ENCODE measurements at regions not wholly inside any gene's neighbourhood (a gene's known extent, or its start where the extent isn't known, plus 50 kb on each side); places are given as distances from the start of the nearest gene placed in this dataset.

- peaks cover 0 to 6% (median 0%) of the 10 kb centered on the region in 11 experiments; a peak in 1 of 22 replicates for H3K9me3 ChIP-seq (replicated peaks in 1 of 11)
- no peaks in the 10 kb centered on the region for H3K36me3 ChIP-seq
Observed at GRCh38 chr2:146678516-146678915, 1166.3 kb upstream of the ACVR2A start.

GRCh38 chr2:146677280-146677679 is 1167.5 kb upstream of the ACVR2A start:
- H3K27ac ChIP-seq: no peak overlapping the region
- no peak overlapping the region for H3K4me3 ChIP-seq
- H3K27me3 ChIP-seq: no peaks in the 10 kb centered on the region
- H3K4me2 ChIP-seq: no peak overlapping the region
- H3K9ac ChIP-seq: no peak overlapping the region
- no peaks in the 10 kb centered on the region for H3K4me1 ChIP-seq
- TF ChIP-seq Cebpa-rat (IDR thresholded peaks at IDR 0.05): no peak
- H3K36me3 ChIP-seq: no peaks in the 10 kb centered on the region
- H3K9me3 ChIP-seq (replicated peaks in 1 of 11): peaks cover 0 to 6% (median 0%) of the 10 kb centered on the region in 11 experiments; a peak in 1 of 22 replicates
- no peaks in the 10 kb centered on the region for H4K20me1 ChIP-seq

More at GRCh38 chr2:146678516-146678915, 1166.3 kb upstream of the ACVR2A start:
- Histone ChIP-seq H4K20me1 (no peaks in the 10 kb centered on the region), H3K4me2 (no peak overlapping the region), H3K27ac (no peak overlapping the region), H3K4me1 (no peaks in the 10 kb centered on the region), H3K27me3 (no peaks in the 10 kb centered on the region), H3K9ac (no peak overlapping the region), H3K4me3 (no peak overlapping the region)
- TF ChIP-seq Cebpa-rat (IDR thresholded peaks at IDR 0.05): no peak

DNA sequence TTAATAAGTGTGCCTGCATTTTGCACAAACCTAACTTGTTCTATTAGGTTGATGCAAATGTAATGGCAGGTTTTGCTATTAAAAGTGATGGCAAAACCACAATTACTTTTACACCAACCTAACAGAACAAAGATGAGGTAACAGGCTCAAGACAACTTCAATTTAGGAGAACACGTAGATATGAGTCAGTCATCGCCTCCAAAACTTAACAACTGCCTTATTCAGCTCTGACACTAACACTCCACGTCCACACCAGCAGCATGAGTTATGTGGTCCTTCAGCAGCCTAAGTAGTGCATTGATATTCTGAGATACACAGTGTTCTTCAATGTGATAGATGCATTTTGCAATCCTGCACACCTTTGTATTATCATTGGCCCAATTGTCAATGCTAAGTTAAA is 1175.1 kb upstream of the ACVR2A start:
- Histone ChIP-seq H3K36me3 (no peaks in the 10 kb centered on the region), H3K4me1 (no peaks in the 10 kb centered on the region), H3K27ac (no peak overlapping the region), H3K9ac (no peak overlapping the region), H3K4me3 (no peak overlapping the region), H3K4me2 (no peak overlapping the region), H4K20me1 (no peaks in the 10 kb centered on the region), H3K9me3 (replicated peaks in 1 of 11) (no peaks in the 10 kb centered on the region), H3K27me3 (no peaks in the 10 kb centered on the region)
- TF ChIP-seq Cebpa-rat (IDR thresholded peaks at IDR 0.05): no peak

DNA sequence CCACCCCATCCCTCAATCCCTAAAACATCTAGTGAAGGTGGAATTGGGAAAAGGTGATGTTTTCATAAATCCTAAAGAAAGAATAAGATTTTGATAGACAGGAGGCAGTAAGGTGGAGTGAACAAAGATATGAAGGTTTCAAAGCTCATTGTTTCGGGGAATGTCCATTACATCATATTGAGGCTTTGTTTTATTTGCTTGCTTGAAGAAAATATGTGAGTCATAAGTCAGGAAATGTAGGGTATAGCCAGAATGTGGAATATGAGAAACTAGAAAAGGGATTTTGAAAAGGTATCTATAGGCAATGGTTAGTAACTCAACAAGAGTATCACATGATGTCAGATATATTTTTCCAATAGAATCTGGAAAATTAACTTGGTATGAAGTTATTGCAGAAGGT is 1178.5 kb upstream of the ACVR2A start:
- Histone ChIP-seq H3K4me1 (no peaks in the 10 kb centered on the region), H3K9me3 (replicated peaks in 1 of 11) (no peaks in the 10 kb centered on the region), H3K36me3 (no peaks in the 10 kb centered on the region), H3K4me3 (no peak overlapping the region), H4K20me1 (no peaks in the 10 kb centered on the region), H3K27ac (no peak overlapping the region), H3K4me2 (no peak overlapping the region), H3K27me3 (no peaks in the 10 kb centered on the region), H3K9ac (no peak overlapping the region)
- TF ChIP-seq Cebpa-rat (IDR thresholded peaks at IDR 0.05): no peak

GRCh38 chr2:146665800-146666199 is 1179.0 kb upstream of the ACVR2A start:
- H3K36me3 ChIP-seq: no peaks in the 10 kb centered on the region
- H3K9me3 ChIP-seq (replicated peaks in 1 of 11): no peaks in the 10 kb centered on the region
- H3K4me2 ChIP-seq: no peak overlapping the region
- no peak overlapping the region for H3K27ac ChIP-seq
- H3K4me1 ChIP-seq: no peaks in the 10 kb centered on the region
- H3K27me3 ChIP-seq: no peaks in the 10 kb centered on the region
- no peak overlapping the region for H3K4me3 ChIP-seq
- no peak overlapping the region for H3K9ac ChIP-seq
- no peaks in the 10 kb centered on the region for H4K20me1 ChIP-seq
- no peak for TF ChIP-seq Cebpa-rat (IDR thresholded peaks at IDR 0.05)

- TF ChIP-seq Cebpa-rat (IDR thresholded peaks at IDR 0.05): no peak
- Histone ChIP-seq H4K20me1 (no peaks in the 10 kb centered on the region), H3K4me3 (no peak overlapping the region), H3K4me1 (no peaks in the 10 kb centered on the region), H3K36me3 (no peaks in the 10 kb centered on the region), H3K4me2 (no peak overlapping the region), H3K9ac (no peak overlapping the region), H3K9me3 (replicated peaks in 1 of 11) (no peaks in the 10 kb centered on the region), H3K27ac (no peak overlapping the region), H3K27me3 (no peaks in the 10 kb centered on the region)
Observed at GRCh38 chr2:146661473-146662096, 1183.2 kb upstream of the ACVR2A start.

GRCh38 chr2:146659976-146660375 is 1184.9 kb upstream of the ACVR2A start:
- H3K4me2 ChIP-seq: no peak overlapping the region
- H3K36me3 ChIP-seq: no peaks in the 10 kb centered on the region
- no peak overlapping the region for H3K9ac ChIP-seq
- no peaks in the 10 kb centered on the region for H4K20me1 ChIP-seq
- TF ChIP-seq Cebpa-rat (IDR thresholded peaks at IDR 0.05): no peak
- H3K27me3 ChIP-seq: no peaks in the 10 kb centered on the region
- no peak overlapping the region for H3K4me3 ChIP-seq
- H3K9me3 ChIP-seq (replicated peaks in 1 of 11): no peaks in the 10 kb centered on the region
- no peaks in the 10 kb centered on the region for H3K4me1 ChIP-seq
- no peak overlapping the region for H3K27ac ChIP-seq

DNA sequence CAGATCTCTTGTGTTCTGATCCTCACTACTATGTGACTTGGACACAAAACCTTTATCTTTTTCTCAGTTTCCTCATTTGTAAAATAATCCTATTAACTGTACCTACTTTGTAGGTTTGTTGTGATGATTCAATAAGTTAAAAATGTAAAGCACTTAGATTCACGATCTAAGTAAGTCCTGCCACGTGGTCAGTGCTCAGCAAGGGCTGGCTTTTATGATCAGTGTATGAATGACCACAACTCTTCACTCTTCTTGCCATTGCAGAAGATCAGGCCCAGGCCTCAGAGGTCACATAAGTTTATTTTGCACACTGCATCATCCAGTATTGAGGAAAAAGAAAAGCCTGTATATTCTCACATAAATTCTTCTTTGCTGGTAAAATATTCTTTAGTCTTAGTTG is 1192.5 kb upstream of the ACVR2A start:
- H3K36me3 ChIP-seq: no peaks in the 10 kb centered on the region
- H4K20me1 ChIP-seq: no peaks in the 10 kb centered on the region
- H3K9me3 ChIP-seq (replicated peaks in 1 of 11): no peaks in the 10 kb centered on the region
- no peak for TF ChIP-seq Cebpa-rat (IDR thresholded peaks at IDR 0.05)
- H3K27me3 ChIP-seq: no peaks in the 10 kb centered on the region
- no peak overlapping the region for H3K4me2 ChIP-seq
- no peak overlapping the region for H3K27ac ChIP-seq
- H3K4me3 ChIP-seq: no peak overlapping the region
- H3K9ac ChIP-seq: no peak overlapping the region
- H3K4me1 ChIP-seq: no peaks in the 10 kb centered on the region

DNA sequence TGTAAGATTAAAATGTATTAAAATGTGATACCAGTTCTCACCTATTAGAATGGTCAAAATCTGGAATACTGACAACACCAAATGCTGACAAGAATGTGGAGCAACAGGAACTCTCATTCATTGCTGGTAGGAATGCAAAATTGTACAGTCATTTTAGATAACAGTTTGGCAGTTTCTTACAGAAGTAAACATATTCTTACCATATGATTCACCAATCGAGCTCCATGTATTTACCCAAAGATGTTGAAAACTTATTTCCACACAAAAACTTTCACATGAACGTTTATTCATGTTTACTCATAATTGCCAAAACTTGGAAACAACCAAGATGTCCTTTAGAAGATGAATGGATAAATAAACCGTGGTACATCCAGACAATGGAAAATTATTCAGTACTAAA is 1193.5 kb upstream of the ACVR2A start:
- Histone ChIP-seq H3K4me2 (no peak overlapping the region), H3K4me3 (no peak overlapping the region), H3K36me3 (no peaks in the 10 kb centered on the region), H3K9ac (no peak overlapping the region), H3K4me1 (no peaks in the 10 kb centered on the region), H3K27me3 (no peaks in the 10 kb centered on the region), H4K20me1 (no peaks in the 10 kb centered on the region), H3K9me3 (replicated peaks in 1 of 11) (peaks cover 0 to 2% (median 0%) of the 10 kb centered on the region in 11 experiments; a peak in 1 of 22 replicates), H3K27ac (no peak overlapping the region)
- TF ChIP-seq Cebpa-rat (IDR thresholded peaks at IDR 0.05): no peak

DNA sequence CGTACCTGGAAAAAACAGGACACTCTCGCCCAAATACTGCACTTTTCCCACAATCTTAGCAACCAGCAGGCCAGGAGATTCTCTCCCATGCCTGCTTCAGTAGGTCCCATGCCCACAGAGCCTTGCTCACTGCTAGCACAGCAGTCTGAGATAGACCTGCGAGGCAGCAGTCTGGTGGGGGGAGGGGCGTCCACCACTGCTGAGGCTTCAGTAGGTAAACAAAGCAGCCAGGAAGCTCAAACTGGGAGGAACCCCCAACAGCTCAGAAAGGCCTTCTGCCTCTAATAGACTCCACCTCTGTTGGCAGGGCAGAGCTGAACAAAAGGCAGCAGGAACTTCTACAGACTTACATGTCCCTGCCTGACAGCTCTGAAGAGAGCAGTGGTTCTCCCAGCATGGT is 1202.8 kb upstream of the ACVR2A start:
- H3K9ac ChIP-seq: no peak overlapping the region
- no peaks in the 10 kb centered on the region for H4K20me1 ChIP-seq
- no peak overlapping the region for H3K4me3 ChIP-seq
- H3K36me3 ChIP-seq: no peaks in the 10 kb centered on the region
- no peaks in the 10 kb centered on the region for H3K4me1 ChIP-seq
- no peaks in the 10 kb centered on the region for H3K27me3 ChIP-seq
- H3K4me2 ChIP-seq: no peak overlapping the region
- H3K9me3 ChIP-seq (replicated peaks in 1 of 11): peaks cover 0 to 4% (median 0%) of the 10 kb centered on the region in 11 experiments; a peak in 1 of 22 replicates
- H3K27ac ChIP-seq: no peak overlapping the region
- TF ChIP-seq Cebpa-rat (IDR thresholded peaks at IDR 0.05): no peak
